NB4 (cell line): ENCODE measurements at regions not wholly inside any gene's neighbourhood (a gene's known extent, or its start where the extent isn't known, plus 50 kb on each side); places are given as distances from the start of the nearest gene placed in this dataset.

Experiments used
- POLR2A ChIP-seq: IDR thresholded peaks from 2 replicates; pipeline ENCODE4 v1.6.1; 2011; ENCODE audit warnings: mild to moderate bottlenecking; ENCODE audit not compliant: insufficient read length; ENCODE audit errors: extremely low read depth
- TF ChIP-seq, protein P1 (sequence below): IDR thresholded peaks from one replicate; pipeline ENCODE4 v1.5.1; 2012; ENCODE audit warnings: low read depth, low read length
- TF ChIP-seq, protein P2 (sequence below): IDR thresholded peaks from 2 replicates; pipeline ENCODE4 v1.6.1; 2011; ENCODE audit warnings: low read depth, low read length

DNA sequence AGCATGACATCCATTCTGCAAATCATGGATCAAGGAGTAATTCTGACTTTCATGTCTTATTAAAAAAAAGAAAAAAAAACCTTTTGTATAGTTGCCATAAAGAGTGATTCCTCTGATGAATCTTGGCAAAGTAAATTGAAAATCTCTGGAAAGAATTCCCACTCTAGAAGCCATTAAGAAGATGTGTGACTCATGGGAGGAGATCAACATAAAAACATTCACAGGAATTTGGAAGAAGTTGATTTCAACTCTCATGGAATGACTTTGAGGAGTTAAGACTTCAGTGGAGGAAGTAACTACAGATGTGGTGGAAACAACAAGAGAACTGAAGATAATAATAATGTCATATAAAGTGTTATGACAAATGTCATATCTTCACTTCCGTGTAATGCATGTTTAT is 204.2 kb downstream of the PABPC4L start:
- TF ChIP-seq POLR2A: no peak
- TF ChIP-seq, protein P1, sequence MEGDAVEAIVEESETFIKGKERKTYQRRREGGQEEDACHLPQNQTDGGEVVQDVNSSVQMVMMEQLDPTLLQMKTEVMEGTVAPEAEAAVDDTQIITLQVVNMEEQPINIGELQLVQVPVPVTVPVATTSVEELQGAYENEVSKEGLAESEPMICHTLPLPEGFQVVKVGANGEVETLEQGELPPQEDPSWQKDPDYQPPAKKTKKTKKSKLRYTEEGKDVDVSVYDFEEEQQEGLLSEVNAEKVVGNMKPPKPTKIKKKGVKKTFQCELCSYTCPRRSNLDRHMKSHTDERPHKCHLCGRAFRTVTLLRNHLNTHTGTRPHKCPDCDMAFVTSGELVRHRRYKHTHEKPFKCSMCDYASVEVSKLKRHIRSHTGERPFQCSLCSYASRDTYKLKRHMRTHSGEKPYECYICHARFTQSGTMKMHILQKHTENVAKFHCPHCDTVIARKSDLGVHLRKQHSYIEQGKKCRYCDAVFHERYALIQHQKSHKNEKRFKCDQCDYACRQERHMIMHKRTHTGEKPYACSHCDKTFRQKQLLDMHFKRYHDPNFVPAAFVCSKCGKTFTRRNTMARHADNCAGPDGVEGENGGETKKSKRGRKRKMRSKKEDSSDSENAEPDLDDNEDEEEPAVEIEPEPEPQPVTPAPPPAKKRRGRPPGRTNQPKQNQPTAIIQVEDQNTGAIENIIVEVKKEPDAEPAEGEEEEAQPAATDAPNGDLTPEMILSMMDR: no peak
- TF ChIP-seq, protein P2, sequence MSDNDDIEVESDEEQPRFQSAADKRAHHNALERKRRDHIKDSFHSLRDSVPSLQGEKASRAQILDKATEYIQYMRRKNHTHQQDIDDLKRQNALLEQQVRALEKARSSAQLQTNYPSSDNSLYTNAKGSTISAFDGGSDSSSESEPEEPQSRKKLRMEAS: no peak
